CD4-positive, alpha-beta T cell (primary cell): ENCODE measurements at regions not wholly inside any gene's neighbourhood (a gene's known extent, or its start where the extent isn't known, plus 50 kb on each side); places are given as distances from the start of the nearest gene placed in this dataset.

Source experiments
- ATAC-seq: fragments of 200-7000 bp; cut with Tn5 transposase; one replicate; pipeline ENCODE4 v1.10.0; 2022; ENCODE audit warnings: mild to moderate bottlenecking; ENCODE audit not compliant: poor library complexity
- CTCF ChIA-PET: fragments of 350-600 bp; sonication (Branson Sonifier 250); formaldehyde crosslinking; loops from one replicate; lab custom pipeline; 2021; ENCODE audit warnings: antibody characterized with exemption, inconsistent platforms; lab: Charles Lee
- POLR2A ChIA-PET: fragments of 350-600 bp; sonication (Branson Sonifier 250); formaldehyde crosslinking; loops from one replicate; lab custom pipeline; 2021; ENCODE audit warnings: antibody characterized with exemption, inconsistent platforms; lab: Charles Lee
- DNase-seq, 14 experiments: peaks; one replicate each; pipeline ENCODE4 v3.0.0-alpha.2; 2013 to 2020; ENCODE audit warnings: mixed read lengths in 2 of 14
- H3K27ac ChIP-seq, 2 donors: one replicate each; pipeline versions ENCODE4 v1.5.1 to v1.7.0; 2013; ENCODE audit warnings: low read length in 2 of 2, low read depth in 1 of 2, mild to moderate bottlenecking in 1 of 2
- H3K27me3 ChIP-seq, 2 experiments: 1 replicate in 1 of 2; 2 replicates in 1 of 2; pipeline versions ENCODE4 v1.6.1 to v1.7.0; 2013; ENCODE audit warnings: low read length in 2 of 2, control low read depth in 1 of 2, mild to moderate bottlenecking in 1 of 2, moderate library complexity in 1 of 2; ENCODE audit not compliant: insufficient read depth in 2 of 2, control insufficient read depth in 1 of 2
- H3K36me3 ChIP-seq: one replicate; pipeline ENCODE4 v1.6.1; 2013; ENCODE audit warnings: low read length, control low read depth; ENCODE audit not compliant: insufficient read depth
- H3K4me1 ChIP-seq: one replicate; pipeline ENCODE4 v1.6.1; 2013; ENCODE audit warnings: low read length, control low read depth; ENCODE audit not compliant: insufficient read depth
- H3K4me3 ChIP-seq: one replicate; pipeline ENCODE4 v1.5.1; 2013; ENCODE audit warnings: mild to moderate bottlenecking, low read length, moderate library complexity
- H3K9me3 ChIP-seq, 2 experiments: 1 replicate in 1 of 2; 2 replicates in 1 of 2; pipeline versions ENCODE4 v1.6.1 to v1.7.0; 2013; ENCODE audit warnings: low read length in 2 of 2, mild to moderate bottlenecking in 2 of 2, control low read depth in 1 of 2, moderate library complexity in 1 of 2; ENCODE audit not compliant: control insufficient read depth in 1 of 2, insufficient read depth in 1 of 2
- H3K27ac Mint-ChIP-seq: one replicate; pipeline ENCODE4 v1.8.0; 2020; ENCODE audit warnings: mixed read lengths
- H3K27me3 Mint-ChIP-seq: one replicate; pipeline ENCODE4 v1.8.0; 2021; ENCODE audit warnings: mixed read lengths
- H3K36me3 Mint-ChIP-seq: one replicate; pipeline ENCODE4 v1.8.0; 2021; ENCODE audit warnings: low read depth, mixed read lengths
- H3K4me1 Mint-ChIP-seq: one replicate; pipeline ENCODE4 v1.8.0; 2021; ENCODE audit warnings: low read depth, mixed read lengths
- H3K4me3 Mint-ChIP-seq: one replicate; pipeline ENCODE4 v1.8.0; 2020; ENCODE audit warnings: mild to moderate bottlenecking, mixed read lengths
- H3K9me3 Mint-ChIP-seq: one replicate; pipeline ENCODE4 v1.8.0; 2020; ENCODE audit warnings: mixed read lengths
- CTCF ChIP-seq: fragments of 200-600 bp; IDR thresholded peaks from one replicate; pipeline ENCODE4 v1.8.0; 2022; ENCODE audit warnings: antibody characterized with exemption, mild to moderate bottlenecking
- intact Hi-C, 2 experiments: fragments of 100-400 bp; cut with DNase I in 1 of 2; cut with micrococcal nuclease in 1 of 2; formaldehyde crosslinking; loops; one replicate each; pipeline versions ENCODE4 v1.15.1 to v1.9.0; 2023 to 2025; cut with DNase I, micrococcal nuclease

DNA sequence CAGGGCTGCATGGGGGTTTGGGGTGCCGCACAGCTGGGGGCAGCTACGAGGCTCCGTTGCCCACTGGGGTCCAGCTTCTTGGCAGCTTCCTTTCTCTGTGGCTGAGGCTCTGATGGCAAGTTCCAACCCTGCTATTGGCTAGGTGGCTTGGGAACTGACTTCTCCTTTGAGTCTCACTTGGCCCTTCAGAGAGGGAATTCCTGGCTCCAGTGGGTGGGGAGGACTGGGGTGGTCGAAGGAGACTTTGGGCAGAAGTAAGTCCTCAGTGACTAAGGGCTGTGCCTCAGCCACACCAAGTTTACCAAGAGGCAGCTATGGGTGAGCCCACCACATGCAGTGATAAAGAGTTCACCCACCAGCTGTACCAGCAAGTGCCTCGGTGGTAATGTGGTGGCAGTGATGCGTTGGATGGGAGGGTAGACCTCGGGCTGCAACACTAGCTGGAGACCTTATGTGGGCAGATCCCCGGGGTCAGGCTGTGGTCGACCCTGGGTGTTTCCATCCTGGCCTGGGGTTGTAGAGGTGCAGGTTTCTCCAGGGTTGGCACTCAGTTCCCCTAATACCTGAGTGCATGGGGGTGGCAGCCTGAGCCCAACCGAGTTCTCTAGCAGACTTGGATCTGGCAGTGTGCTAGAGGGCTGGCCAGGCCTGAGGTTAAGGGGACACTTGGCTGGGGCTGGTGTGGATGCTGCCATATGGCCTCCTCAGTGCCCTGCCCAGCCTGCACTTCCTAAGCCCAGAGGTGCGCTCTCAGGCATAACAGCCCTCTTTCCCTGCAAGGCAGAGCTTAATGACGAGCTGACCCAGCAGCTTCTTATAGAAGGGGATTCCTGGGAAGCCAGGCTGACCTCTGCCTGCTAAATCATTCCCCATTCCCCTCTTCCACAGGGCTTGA, 197.0 kb upstream of the CADM1 start:
- TF ChIP-seq CTCF, result no peak
- H3K9me3 Mint-ChIP-seq, result no peaks in the 10 kb centered on the region
- Histone ChIP-seq H3K36me3 (no peaks in the 10 kb centered on the region), H3K4me1 (no peaks in the 10 kb centered on the region), H3K27ac (no peak overlapping the region), H3K27me3 (no peaks in the 10 kb centered on the region), H3K4me3 (no peak overlapping the region), H3K9me3 (peaks cover 0 to 16% of the 10 kb centered on the region in 2 experiments)
- H3K4me1 Mint-ChIP-seq, result no peaks in the 10 kb centered on the region
- DNase-seq (no peak), ATAC-seq (no peak)
- H3K4me3 Mint-ChIP-seq, result no peak overlapping the region
- ChIA-PET POLR2A (no interaction called here), CTCF (no interaction called here)
- H3K27me3 Mint-ChIP-seq, result no peaks in the 10 kb centered on the region
- no peaks in the 10 kb centered on the region for H3K36me3 Mint-ChIP-seq
- intact Hi-C loops, result no loop called here
- H3K27ac Mint-ChIP-seq, result no peak overlapping the region

GRCh38 chr11:115700496-115700895, 196.3 kb upstream of the CADM1 start:
- Mint-ChIP-seq H3K27ac (no peak overlapping the region), H3K9me3 (no peaks in the 10 kb centered on the region), H3K4me3 (no peak overlapping the region), H3K4me1 (no peaks in the 10 kb centered on the region), H3K27me3 (no peaks in the 10 kb centered on the region), H3K36me3 (no peaks in the 10 kb centered on the region)
- peaks cover 0 to 16% of the 10 kb centered on the region in 2 experiments for H3K9me3 ChIP-seq
- H3K4me3 ChIP-seq, result no peak overlapping the region
- TF ChIP-seq CTCF, result no peak
- H3K36me3 ChIP-seq, result no peaks in the 10 kb centered on the region
- no peak for ATAC-seq
- ChIA-PET POLR2A (no interaction called here), CTCF (no interaction called here)
- no peak for DNase-seq
- H3K4me1 ChIP-seq, result no peaks in the 10 kb centered on the region
- no peak overlapping the region for H3K27ac ChIP-seq
- intact Hi-C loops, result no loop called here
- H3K27me3 ChIP-seq, result no peaks in the 10 kb centered on the region

DNA sequence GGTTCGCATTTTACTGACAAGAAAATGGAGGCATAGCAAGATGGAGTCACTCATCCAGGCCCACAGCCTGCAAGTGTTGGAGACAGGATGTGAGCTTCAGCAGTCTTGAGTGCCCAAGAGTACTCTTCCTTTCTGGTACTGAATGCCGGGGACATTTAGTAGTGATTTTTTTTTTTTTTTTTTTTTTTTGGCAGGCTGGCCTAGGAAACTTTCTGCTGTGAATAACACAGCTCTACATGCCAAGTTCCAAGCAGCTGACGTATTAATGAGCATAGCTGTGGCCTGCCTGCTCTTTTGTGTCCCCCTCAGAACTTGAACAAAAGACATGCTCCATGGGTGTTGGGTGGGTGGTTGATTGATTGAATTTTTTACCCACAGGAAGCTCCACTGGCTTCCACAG, 195.5 kb upstream of the CADM1 start:
- CTCF ChIA-PET, result no interaction called here
- Histone ChIP-seq H3K27me3 (peaks cover 0 to 2% of the 10 kb centered on the region in 2 experiments), H3K4me1 (no peaks in the 10 kb centered on the region), H3K36me3 (no peaks in the 10 kb centered on the region), H3K27ac (no peak overlapping the region), H3K4me3 (no peak overlapping the region), H3K9me3 (peaks cover 0 to 16% of the 10 kb centered on the region in 2 experiments)
- Mint-ChIP-seq H3K36me3 (no peaks in the 10 kb centered on the region), H3K27ac (no peak overlapping the region), H3K4me1 (no peaks in the 10 kb centered on the region), H3K4me3 (no peak overlapping the region), H3K27me3 (no peaks in the 10 kb centered on the region), H3K9me3 (no peaks in the 10 kb centered on the region)
- POLR2A ChIA-PET, result no interaction called here
- no peak for TF ChIP-seq CTCF
- ATAC-seq, result no peak
- DNase-seq, result no peak
- intact Hi-C loops, result no loop called here
